HCEC 1CT (cell line): ENCODE measurements at regions not wholly inside any gene's neighbourhood (a gene's known extent, or its start where the extent isn't known, plus 50 kb on each side); places are given as distances from the start of the nearest gene placed in this dataset.

Experiments
- DNase-seq: peaks from one replicate; pipeline ENCODE4 v3.0.0-alpha.2; 2017

- DNase-seq, result no peak
Measured at GRCh38 chr7:47145186-47145725, 436.7 kb downstream of the TNS3 start.

GRCh38 chr7:47143339-47143738 lies 438.6 kb downstream of the TNS3 start:
- peak; percentile 77 for DNase-seq

GRCh38 chr7:47142867-47143175 lies 439.1 kb downstream of the TNS3 start:
- no peak for DNase-seq

- peak; percentile 10 for DNase-seq
Measured at GRCh38 chr7:47142169-47142866, 439.6 kb downstream of the TNS3 start.

GRCh38 chr7:47132471-47132870 lies 449.4 kb downstream of the TNS3 start:
- DNase-seq, result no peak

GRCh38 chr7:47128700-47129099 lies 453.2 kb downstream of the TNS3 start:
- peak; percentile 20 for DNase-seq

- DNase-seq, result no peak
Measured at GRCh38 chr7:47125529-47125928, 456.4 kb downstream of the TNS3 start.

- no peak for DNase-seq
Measured at GRCh38 chr7:47119261-47119865, 462.5 kb downstream of the TNS3 start.

GRCh38 chr7:47104206-47104549 lies 477.7 kb downstream of the TNS3 start:
- DNase-seq, result no peak

GRCh38 chr7:47103498-47104205 lies 478.3 kb downstream of the TNS3 start:
- no peak for DNase-seq

- DNase-seq, result no peak
Measured at GRCh38 chr7:47102331-47102841, 479.5 kb downstream of the TNS3 start.

- peak; percentile 68 for DNase-seq
Measured at GRCh38 chr7:47100817-47101435, 481.0 kb downstream of the TNS3 start.

GRCh38 chr7:47100148-47100816 lies 481.6 kb downstream of the TNS3 start:
- no peak for DNase-seq

GRCh38 chr7:47097431-47097830 lies 484.5 kb downstream of the TNS3 start:
- DNase-seq, result no peak

GRCh38 chr7:47095946-47096345 lies 486.0 kb downstream of the TNS3 start:
- DNase-seq, result no peak

GRCh38 chr7:47094462-47094861 lies 487.4 kb downstream of the TNS3 start:
- DNase-seq, result no peak

- DNase-seq, result peak; percentile 39
Measured at GRCh38 chr7:47093320-47094234, 488.3 kb downstream of the TNS3 start.

GRCh38 chr7:47092336-47092735 lies 489.6 kb downstream of the TNS3 start:
- peak; percentile 27 for DNase-seq

GRCh38 chr7:47091141-47091540 lies 490.8 kb downstream of the TNS3 start:
- DNase-seq, result no peak

GRCh38 chr7:47089461-47089860 lies 492.4 kb downstream of the TNS3 start:
- DNase-seq, result no peak

- DNase-seq, result no peak
Measured at GRCh38 chr7:47089068-47089417, 492.9 kb downstream of the TNS3 start.
